Fibroblast of villous mesenchyme (primary cell): ENCODE measurements at regions not wholly inside any gene's neighbourhood (a gene's known extent, or its start where the extent isn't known, plus 50 kb on each side); places are given as distances from the start of the nearest gene placed in this dataset.

ENCODE experiments used
- DNase-seq: peaks from one replicate; pipeline ENCODE4 v3.0.0-alpha.2; 2010; ENCODE audit warnings: low read depth
- H3K4me3 ChIP-seq: 2 replicates; pipeline ENCODE4 v1.5.1; 2011; ENCODE audit warnings: low read depth, mild to moderate bottlenecking, low read length
- CTCF ChIP-seq: IDR thresholded peaks from 2 replicates; pipeline ENCODE4 v1.5.1; 2012; ENCODE audit warnings: low read depth, mild to moderate bottlenecking, low read length; ENCODE audit not compliant: insufficient read depth

- no peak overlapping the region for H3K4me3 ChIP-seq
- DNase-seq, result no peak
- TF ChIP-seq CTCF, result no peak
These were observed 94.7 kb upstream of the ACO1 start for GRCh38 chr9:32289756-32290155.

GRCh38 chr9:32291370-32291769, 93.1 kb upstream of the ACO1 start:
- DNase-seq, result no peak
- no peak overlapping the region for H3K4me3 ChIP-seq
- TF ChIP-seq CTCF, result no peak

GRCh38 chr9:32292611-32293010, 91.8 kb upstream of the ACO1 start:
- no peak for DNase-seq
- TF ChIP-seq CTCF, result no peak
- no peak overlapping the region for H3K4me3 ChIP-seq

- no peak overlapping the region for H3K4me3 ChIP-seq
- DNase-seq, result no peak
- TF ChIP-seq CTCF, result no peak
These were observed 91.4 kb upstream of the ACO1 start for GRCh38 chr9:32293091-32293490.

- TF ChIP-seq CTCF, result no peak
- DNase-seq, result peak; percentile 59
- H3K4me3 ChIP-seq, result no peak overlapping the region
These were observed 90.3 kb upstream of the ACO1 start for GRCh38 chr9:32294106-32294505.

GRCh38 chr9:32300373-32300772, 84.1 kb upstream of the ACO1 start:
- no peak for TF ChIP-seq CTCF
- no peak overlapping the region for H3K4me3 ChIP-seq
- no peak for DNase-seq

DNA sequence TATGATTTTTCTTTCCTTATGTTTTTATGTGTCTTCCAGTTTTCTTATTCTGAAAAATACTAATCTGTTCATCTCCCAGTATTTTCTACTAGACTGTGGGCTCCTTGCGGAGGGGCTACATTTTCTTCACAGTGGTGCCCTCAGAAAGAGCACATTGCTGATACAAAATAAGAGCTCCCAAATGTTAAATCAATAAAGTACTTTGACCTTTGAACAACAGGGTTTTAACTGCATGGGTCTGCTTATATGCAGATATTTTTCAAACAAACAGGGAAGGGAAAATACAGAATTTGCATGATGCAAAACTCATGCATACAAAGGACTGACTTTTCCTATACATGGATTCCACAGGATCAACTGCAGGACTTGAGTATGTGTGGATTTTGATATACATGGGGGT, 79.9 kb upstream of the ACO1 start:
- no peak for DNase-seq
- no peak for TF ChIP-seq CTCF
- no peak overlapping the region for H3K4me3 ChIP-seq
